NCI-H146 (cell line): ENCODE measurements at regions not wholly inside any gene's neighbourhood (a gene's known extent, or its start where the extent isn't known, plus 50 kb on each side); places are given as distances from the start of the nearest gene placed in this dataset.
"Not testable (repeated sequence)": the region's sequence is repeated elsewhere in the genome, so short reads cannot be mapped to it uniquely, and the experiment has no call there.

Source experiments
- DNase-seq: peaks from one replicate; lab custom pipeline; 2025; lab: John Stamatoyannopoulos, UW

DNA sequence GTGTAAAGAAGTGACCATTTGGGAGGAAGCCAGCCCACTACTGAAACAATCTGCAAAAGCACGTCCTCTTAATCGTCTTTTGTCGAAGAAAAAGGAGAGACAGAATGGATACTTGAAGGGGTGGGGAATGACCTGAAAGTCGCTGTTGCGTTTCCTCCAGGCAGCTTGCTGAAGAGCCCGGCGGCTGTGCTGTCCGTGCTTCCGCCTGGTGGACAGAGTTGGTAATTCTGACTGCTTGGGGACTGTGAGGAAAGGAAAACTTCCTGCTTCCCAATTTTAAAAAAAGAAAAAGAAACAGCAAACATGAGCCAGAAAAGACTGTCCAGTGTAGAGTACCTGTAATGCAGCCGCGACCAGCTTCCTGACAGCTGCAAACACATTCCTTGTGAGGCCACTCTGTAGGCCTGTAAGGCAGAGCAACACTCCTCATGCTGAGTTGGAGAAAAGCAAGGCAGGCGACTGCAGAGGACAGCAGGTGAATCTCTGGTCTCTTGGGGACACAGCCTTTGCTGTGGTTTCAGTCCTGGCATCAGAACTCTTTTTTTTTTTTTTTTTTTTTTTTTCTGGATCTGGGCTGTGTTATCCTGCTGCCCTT lies 251.1 kb upstream of the TBX18 start:
- DNase-seq: peak; percentile 32

DNA sequence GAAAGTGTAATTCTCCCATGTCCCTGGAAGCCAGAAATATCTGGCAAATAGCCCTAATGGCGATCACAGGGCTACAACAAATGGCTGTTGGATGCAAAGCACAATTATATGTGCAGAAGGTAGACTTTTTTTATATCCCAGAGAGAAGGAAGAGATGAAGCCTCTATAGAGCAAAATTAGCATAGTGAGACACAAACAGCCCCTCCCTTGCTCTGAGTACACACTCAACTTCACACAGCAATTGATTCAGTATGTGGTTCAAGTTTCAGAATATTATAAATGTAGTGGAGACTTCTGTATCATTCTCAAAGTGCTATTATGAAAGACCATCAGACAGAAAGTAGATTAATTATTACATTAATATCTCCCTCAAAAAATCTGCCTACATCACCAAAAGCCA lies 246.5 kb upstream of the TBX18 start:
- no peak for DNase-seq

DNA sequence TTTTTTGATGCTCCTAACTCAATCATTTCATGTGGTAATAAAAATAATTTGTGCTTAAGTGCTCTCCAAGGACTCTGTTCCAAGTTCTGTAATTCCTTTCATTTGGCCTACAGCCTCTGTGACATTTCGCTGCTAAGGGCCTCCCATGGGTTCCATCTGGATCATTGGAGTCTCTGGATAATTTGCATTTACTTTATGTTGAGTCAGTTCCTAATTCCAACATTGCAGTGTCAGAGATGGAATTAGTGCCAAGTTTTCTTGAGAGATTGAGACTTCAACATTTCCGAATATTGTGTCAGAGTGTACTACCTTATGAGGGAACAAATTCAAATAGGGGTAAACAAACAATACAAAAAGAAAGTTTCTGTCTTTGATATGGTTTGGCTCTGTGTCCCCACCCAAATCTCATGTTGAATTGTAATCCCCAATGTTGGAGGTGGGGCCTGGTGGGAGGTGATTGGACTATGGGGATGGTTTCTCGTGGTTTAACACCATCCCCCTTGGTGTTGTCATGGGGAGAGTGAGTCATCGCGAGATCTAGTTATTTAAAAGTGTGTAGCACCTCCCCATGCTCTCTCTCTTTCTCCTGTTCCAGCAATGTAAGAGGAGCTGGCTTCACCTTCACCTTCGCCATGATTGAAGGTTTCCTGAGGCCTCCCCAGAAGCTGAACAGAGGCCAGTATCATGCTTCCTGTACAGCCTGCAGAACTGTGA lies 244.1 kb upstream of the TBX18 start:
- no peak for DNase-seq

DNA sequence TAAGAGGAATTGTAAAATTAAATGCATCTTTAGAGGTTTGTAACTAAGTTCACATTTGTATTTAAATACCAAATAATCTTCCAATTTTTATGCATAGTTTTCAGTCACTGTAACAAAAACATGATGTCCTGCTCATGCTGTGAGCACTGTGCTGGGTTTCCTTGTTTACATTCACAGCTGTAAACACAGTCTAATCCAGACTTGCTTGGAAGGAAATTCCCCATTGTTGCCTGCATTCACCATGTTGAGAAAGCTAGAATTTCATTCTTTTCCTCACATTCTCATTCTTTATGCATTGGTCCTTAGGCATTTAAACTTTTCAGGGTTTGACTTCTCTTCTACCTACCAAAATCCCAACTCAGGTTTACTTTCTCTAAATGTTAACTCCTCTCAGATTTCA lies 242.0 kb upstream of the TBX18 start:
- DNase-seq: no peak

DNA sequence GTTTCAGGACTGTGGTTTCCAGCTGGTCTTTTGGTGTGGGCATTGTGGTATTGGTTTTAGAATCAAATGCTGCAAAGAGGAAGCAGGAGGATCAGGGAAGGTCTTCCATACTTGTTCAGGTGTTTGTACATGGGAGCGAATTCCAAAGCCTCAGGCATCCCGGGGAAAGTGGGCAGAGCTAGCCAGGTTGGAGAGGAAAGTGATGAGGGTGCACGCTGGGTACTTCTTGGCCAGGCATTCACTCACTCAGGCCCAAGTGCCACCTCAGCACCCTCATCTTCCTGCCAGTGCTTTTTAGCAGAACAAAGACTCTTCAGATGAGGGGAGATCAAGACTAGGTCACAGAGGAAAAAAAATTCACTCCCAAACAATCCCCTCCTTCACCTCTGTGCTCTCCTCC lies 241.1 kb upstream of the TBX18 start:
- DNase-seq: no peak

DNA sequence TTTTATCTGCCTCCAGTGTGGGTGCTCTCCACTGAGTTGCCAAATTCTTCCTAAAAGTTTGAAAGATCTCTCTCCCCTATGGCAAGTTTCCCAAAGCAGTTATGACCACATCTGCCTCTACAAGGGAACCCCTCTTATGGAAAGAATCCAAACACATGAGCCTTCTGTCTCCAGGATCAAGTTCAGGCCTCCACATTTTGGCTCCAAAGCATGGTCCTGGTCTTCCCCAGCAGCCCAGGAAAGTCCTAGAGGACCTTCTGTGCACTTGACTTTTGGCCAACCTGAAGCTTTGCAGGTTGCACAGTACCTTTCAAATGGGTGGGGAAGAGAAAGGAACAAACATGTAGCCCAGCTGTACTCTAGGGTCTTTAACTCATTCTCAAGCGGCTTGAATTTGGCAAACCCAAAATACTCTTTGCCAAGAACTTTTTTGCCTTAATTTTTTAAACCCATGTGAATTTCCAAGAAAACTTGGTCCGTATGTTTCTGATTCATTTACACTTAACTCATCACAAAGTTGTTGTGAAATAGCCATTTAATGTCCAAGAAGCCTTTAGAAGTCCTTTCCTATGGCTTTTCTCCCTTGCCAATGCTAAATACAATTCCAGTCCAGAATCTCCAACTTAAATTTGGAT lies 240.1 kb upstream of the TBX18 start:
- DNase-seq: no peak

DNA sequence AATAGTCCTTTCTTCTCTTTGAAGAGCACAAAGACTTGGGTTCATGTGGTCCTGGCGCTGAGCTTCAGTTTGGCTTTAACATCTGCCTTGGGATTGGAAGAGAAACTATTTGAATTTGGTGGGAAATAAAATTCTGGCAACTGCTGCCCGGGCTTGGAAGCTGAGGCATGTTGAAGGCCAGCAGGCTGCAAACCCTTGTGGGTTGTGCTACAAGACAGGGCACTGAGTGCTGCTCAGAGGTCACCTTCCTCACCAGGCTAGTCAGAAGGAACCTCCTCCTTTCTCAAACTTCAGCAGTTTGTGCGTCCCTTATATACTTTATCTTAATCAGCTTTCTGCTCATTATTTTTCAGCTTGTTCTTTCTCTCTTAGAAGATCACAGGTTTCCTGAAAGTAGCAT lies 238.4 kb upstream of the TBX18 start:
- DNase-seq: no peak

DNA sequence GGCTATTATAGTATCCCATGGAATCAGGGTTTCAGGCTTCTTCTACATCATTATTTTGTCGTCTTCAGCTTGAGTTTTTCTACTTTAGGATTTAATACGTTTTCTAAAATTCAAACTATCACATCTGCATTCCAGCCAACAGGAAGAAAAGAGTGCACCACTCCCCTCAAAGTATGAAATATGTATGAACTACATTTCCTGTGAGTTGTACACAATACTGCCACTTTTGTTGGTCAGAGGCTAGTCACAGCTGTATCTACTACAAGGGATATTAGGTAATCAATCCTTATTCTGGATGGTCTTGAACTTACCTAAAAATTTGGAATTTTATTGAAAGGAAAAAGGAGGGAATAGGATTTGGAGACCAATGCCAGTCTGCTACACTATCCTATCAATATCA lies 235.6 kb upstream of the TBX18 start:
- DNase-seq: no peak

DNA sequence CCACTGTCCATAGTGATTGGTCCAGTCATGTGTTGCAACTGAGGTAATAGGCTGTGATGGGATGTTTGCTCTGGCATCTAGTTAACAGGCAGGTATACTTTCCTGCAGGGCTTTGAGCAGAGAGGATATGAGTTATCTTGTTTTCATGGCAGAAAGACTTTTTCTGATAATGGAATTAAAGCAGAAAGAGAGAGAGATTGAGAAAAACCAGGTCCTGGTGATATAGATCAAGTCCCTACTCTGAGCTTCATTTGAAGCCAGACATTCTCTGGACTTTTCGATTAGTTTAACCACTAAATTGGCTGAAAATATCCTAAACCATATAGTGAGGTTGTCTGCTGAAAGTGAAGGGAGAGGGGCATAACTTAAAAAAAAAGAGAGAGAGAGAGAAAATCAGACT lies 233.8 kb upstream of the TBX18 start:
- DNase-seq: no peak

DNA sequence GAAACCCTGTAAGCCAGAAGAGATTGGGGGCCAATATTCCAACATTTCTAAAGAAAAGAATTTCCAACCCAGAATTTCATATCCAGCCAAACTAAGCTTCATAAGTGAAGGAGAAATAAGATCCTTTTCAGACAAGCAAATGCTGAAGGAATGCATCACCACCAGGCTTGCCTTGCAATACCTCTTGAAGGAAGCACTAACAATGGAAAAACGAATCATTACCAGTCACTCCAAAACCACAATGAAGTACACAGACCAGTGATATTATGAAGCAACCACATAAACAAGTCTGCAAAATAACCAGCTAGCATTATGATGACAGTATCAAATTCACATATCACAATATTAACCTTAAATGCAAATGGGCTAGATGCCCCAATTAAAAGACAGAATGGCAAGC lies 224.4 kb upstream of the TBX18 start:
- not testable (repeated sequence) for DNase-seq

DNA sequence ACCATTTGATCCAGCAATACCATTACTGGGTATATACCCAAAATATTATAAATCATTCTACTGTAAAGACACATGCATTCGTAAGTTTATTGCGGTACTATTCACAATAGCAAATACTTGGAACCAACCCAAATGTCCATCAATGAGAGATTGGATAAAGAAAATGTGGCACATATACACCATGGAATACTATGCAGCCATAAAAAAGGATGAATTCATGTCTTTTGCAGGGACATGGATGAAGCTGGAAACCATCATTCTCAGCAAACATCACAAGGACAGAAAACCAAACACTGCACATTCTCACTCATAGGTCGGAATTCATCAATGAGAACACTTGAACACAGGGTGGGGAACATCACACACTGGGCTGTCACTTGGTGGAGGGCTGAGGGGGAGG lies 221.1 kb upstream of the TBX18 start:
- DNase-seq: not testable (repeated sequence)

DNA sequence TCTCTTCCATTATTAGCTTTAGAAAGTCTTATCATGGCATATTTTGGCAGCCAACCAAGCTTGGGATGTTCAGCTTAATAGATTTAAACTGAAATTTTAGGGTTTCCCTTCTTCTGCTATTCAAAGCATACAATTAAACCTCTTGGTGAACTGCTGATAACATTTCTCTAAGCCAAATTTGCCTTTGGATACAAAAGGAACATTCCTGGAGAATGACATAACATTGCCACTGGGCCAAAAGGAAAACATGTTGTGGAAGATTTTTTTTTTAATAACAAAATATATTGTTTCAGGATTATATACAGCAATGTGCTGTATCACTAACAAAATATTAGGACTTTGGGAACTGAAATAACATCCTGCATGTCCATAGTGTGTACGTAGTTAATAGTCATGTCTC lies 215.1 kb upstream of the TBX18 start:
- no peak for DNase-seq

DNA sequence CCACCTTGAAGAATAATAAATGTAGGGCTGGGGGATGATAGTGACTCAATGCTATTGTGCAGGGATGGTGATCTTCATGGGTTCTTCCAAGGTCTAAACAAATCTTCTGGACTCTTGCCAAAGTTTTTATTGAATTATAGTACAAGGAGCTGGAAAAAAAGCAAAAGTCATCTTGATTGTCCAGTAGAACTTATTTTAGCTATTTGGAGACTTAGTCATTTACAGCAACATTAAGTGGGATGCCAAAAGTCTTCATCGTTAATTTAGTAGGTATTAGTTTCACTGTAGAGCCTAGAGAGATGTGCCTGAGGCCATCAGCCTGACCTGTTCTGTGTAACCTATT lies 212.9 kb upstream of the TBX18 start:
- no peak for DNase-seq

DNA sequence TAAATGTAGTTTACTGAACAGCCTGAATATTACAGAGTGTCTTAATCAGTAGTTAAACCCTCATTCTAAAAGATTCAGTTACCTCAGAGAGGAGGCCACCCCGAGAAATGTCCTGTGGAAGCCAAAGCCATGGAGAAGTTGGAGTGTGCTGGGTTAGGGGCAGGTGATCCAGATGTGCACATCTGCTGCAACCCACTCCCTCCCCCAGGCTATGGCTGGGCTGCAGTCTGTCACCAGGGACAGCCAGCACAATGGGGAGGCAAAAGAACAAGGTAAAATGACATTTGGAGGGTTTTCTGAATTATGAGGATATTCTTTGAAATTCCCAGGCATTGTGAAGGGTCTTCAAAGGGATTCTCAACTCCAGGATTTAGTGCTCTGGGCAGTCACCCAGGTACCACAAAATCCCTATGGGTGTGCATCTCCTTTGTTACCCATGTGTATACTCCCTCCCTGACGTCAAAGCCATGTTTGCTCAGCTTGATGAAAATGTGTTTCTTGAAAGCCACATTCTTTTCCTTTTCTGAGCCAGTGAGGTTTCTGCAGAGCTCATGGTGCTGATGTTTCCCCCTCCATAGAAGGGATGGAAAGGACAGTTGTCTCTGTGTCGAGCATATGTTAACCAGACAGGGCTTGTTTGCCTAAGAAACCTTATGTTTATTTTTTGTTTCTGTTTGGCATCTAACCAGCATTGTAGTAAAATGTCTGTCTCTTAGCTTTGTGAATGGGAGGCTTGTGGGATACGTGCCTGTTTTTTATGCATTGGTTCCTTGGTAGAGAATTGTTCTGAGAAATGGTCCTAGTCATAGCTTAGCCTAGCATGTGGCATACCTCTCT lies 212.3 kb upstream of the TBX18 start:
- DNase-seq: no peak

DNA sequence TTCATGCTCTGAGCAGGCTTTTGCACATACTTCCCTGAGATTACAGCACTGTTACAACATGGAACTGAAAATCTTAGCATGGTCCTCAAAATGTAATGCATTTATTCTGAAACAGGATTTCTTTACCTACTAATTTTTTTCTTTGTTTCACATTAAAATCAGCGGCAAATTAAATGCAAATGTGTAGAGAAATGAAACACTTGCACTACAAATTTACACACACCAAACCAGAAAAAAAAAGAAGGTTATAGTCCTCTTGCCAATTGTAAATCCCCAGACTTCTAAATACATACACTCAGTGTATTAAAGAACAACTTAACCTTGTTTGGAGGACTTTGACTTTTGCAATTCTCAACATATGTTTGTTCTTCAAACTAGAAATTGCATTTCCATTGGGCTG lies 210.9 kb upstream of the TBX18 start:
- no peak for DNase-seq

DNA sequence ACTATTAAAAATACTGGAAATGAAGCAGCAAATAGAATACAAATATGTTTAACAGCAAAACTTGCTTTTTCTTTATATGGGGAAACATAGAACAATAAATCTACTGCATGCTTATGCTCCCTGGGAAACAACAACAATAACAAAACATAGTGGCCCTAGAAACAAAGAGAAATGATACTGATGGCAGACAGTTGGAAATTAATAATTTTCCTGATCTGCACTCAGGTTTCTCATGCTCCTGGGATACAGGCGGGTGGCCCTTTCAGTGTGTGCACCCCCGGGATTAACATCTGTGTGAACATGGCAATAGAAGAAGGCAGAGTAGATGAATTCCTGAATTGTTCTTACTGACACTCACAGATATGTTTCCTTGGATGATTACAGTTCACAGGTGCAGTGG lies 209.2 kb upstream of the TBX18 start:
- no peak for DNase-seq

DNA sequence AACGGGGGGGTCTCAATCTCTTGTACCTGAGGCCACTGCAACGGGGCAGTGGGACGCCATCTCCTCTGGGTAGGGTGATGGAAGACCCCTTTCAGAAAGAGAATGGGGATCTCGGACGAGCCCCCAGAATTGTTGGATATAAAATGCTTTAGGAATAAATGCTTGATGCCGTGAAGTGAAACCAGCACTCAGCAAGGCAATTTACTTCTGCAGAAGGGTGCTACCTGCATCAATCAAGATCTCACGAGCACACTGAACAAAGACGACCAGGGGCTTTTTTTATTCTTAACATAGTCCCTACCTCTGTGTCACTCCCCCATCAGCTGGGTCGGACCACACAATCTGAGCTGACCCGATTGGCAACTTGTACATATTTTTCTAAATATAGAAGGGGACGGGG lies 203.6 kb upstream of the TBX18 start:
- DNase-seq: no peak

DNA sequence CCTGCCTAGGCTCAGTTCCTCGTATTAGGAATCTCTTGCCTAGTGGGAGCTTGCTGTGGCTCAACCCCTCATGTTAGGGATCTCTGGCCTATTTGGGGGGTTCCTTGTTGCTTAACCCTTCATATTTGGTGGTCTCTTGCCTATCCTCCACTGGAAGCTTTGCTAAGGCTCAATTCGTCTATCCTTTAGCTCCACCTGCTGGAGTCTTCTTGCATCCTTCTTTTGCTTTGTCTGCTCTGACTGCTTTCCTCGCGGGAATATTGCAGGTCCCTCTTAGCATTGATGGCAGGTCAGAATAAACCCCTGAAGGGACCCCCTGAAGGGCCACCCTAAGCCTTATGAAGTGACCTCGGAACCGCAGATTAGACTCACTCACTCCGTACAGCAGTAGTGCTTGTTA lies 203.0 kb upstream of the TBX18 start:
- peak; percentile 41 for DNase-seq

DNA sequence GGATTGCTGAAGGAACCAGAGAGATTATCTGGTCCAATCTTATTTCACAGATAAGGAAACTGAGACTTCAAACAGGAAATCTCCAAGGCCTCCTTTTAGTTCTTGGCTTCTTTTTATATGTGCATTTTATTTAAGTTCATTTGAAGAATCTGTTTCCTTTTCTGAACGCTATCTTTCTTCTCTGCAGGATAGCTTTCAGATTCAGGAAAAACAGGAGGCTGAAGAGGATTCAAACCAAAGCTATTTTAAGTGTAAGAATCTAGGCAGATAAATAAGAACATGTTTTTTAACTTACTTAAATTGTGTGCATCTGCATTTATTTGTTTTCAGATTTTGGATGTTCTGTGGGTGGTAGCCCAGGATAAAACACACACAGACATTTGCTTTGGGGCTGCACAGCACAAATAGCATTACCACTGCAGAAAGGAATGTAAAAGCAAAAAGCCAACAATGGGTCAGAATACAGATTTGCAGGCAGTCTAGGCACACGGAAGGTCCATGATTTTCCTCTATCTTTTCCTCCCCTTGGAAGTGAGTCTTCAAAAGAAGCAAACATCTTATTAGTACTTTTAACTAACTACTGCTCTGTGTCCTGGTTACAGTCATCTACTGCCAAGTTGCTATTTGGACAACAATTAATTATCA lies 188.8 kb upstream of the TBX18 start:
- DNase-seq: no peak

DNA sequence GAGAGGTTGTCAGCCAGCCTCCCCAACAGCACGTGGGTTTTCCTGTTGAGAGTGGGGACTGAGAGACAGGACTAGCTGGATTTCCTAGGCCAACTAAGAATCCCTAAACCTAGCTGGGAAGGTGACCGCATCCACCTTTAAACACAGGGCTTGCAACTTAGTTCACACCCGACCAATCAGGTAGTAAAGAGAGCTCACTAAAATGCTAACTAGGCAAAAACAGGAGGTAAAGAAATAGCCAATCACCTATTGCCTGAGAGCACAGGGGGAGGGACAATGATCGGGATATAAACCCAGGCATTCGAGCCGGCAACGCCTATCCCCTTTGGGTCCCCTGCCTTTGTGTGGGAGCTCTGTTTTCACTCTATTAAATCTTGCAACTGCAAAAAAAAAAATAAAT lies 180.5 kb upstream of the TBX18 start:
- not testable (repeated sequence) for DNase-seq

DNA sequence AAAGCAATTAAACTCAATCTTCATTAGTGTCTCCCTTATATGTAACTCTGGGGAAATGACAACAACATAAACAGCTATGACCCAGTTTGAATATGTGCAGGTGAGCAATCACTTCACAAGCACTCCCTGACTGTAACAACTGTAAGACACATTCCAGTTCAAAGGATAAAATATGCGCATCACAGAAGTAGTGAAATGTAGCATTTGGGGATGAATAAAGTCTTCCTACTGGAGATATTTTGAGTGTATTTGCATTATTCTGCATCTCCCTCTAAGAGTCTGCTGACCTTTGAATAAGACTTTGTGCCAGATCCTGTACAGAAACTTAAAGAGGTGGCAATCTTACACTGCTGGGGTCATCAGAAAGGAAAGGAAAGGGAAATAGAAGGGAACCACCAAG lies 179.5 kb upstream of the TBX18 start:
- DNase-seq: no peak

DNA sequence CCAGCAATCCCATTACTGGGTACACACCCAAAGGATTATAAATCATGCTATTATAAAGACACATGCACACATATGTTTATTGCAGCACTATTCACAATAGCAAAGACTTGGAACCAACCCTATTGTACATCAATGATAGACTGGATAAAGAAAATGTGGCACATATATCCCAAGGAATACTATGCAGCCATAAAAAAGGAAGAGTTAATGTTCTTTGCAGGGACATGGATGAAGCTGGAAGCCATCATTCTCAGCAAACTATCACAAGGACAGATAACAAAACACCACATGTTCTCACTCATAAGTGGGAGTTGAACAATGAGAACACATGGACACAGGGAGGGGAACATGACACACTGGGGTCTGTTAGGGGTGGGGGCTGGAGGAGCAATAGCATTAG lies 177.2 kb upstream of the TBX18 start:
- not testable (repeated sequence) for DNase-seq
